ENCODE measurements at regions not wholly inside any gene's neighbourhood (a gene's known extent, or its start where the extent isn't known, plus 50 kb on each side); places are given as distances from the start of the nearest gene placed in this dataset.

DNA sequence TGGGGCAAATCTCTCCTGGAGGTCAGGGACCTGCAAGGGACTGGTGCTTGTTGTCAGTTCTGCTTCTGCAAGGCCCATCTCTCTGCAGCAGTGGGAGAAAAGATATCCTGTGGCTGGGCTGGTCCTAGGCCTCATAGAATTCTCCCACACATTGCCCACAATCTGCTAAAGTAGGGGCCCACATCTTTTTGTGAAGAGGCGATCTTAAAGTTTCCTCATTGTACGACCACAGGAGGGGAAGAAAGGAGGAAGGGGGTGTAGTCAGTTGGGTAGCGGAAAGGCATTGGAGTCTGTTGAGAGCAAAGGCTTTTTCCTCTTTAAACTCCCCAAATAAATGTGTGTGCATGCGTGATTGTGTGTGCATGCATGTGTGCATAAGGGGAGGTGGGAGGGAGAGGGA, 145.3 kb downstream of the SLC4A3 start:
- peaks cover 4% of the 10 kb centered on the region for H3K9me3 Mint-ChIP-seq
- H3K27ac Mint-ChIP-seq: no peak overlapping the region
- DNase-seq (ENCODE audit: extremely low spot score, unreplicated experiment): no peak
- peaks cover 20% of the 10 kb centered on the region for H3K27me3 Mint-ChIP-seq
- no peak overlapping the region for H3K4me3 Mint-ChIP-seq
- peaks cover 34% of the 10 kb centered on the region for H3K4me1 Mint-ChIP-seq (ENCODE audit: unreplicated experiment)
- H3K36me3 Mint-ChIP-seq: no peaks in the 10 kb centered on the region
- TF ChIP-seq, protein P1, sequence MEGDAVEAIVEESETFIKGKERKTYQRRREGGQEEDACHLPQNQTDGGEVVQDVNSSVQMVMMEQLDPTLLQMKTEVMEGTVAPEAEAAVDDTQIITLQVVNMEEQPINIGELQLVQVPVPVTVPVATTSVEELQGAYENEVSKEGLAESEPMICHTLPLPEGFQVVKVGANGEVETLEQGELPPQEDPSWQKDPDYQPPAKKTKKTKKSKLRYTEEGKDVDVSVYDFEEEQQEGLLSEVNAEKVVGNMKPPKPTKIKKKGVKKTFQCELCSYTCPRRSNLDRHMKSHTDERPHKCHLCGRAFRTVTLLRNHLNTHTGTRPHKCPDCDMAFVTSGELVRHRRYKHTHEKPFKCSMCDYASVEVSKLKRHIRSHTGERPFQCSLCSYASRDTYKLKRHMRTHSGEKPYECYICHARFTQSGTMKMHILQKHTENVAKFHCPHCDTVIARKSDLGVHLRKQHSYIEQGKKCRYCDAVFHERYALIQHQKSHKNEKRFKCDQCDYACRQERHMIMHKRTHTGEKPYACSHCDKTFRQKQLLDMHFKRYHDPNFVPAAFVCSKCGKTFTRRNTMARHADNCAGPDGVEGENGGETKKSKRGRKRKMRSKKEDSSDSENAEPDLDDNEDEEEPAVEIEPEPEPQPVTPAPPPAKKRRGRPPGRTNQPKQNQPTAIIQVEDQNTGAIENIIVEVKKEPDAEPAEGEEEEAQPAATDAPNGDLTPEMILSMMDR (conservative IDR thresholded peaks at IDR 0.05): no peak

DNA sequence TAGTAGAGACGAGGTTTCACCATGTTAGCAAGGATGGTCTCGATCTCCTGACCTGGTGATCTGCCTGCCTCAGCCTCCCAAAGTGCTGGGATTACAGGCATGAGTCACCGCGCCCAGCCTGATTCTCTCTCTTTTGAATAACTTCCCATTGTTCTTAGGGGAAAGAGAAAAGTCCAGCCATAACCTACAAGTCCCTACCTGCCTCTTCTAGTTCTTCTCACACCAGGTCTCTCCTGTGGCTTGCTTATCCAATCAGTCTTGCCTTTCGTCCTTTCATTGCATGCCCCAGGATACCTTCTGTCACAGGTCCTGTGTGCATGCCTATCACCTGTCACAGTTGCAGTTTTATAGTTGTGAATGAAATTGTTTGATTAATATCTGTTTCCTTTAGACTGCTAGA, 148.1 kb downstream of the SLC4A3 start:
- no peak for DNase-seq (ENCODE audit: extremely low spot score, unreplicated experiment)
- Mint-ChIP-seq H3K9me3 (peaks cover 4% of the 10 kb centered on the region), H3K4me1 (ENCODE audit: unreplicated experiment) (peaks cover 31% of the 10 kb centered on the region)

DNA sequence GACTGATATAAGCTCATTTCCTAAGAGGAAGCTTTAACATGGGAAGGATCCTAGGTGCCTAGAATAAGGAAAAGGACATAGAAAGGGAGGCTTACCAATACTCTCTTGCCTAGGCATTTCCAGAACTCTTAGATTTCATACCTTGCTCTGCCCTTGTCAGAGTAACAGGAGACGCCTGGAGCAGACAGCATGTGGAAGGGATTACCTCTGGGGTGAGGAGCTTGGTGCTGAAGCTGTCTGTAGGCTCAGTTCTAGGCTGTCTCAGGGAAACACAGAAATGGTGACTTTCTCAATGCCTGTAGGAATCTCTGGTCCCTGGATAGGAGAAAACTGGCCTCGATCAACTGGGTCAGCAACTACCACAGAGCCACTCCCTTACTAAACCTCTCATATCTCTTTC, 150.0 kb downstream of the SLC4A3 start:
- no peak for DNase-seq (ENCODE audit: extremely low spot score, unreplicated experiment)
- Mint-ChIP-seq H3K27me3 (peaks cover 25% of the 10 kb centered on the region), H3K9me3 (no peaks in the 10 kb centered on the region), H3K36me3 (no peaks in the 10 kb centered on the region), H3K4me3 (no peak overlapping the region), H3K27ac (no peak overlapping the region), H3K4me1 (ENCODE audit: unreplicated experiment) (peaks cover 25% of the 10 kb centered on the region)
- TF ChIP-seq, protein P1 (conservative IDR thresholded peaks at IDR 0.05): no peak

More for the DNA sequence above, 148.1 kb downstream of the SLC4A3 start:
- H3K27me3 Mint-ChIP-seq: peaks cover 25% of the 10 kb centered on the region
- no peaks in the 10 kb centered on the region for H3K36me3 Mint-ChIP-seq
- no peak overlapping the region for H3K4me3 Mint-ChIP-seq
- TF ChIP-seq, protein P1 (conservative IDR thresholded peaks at IDR 0.05): no peak
- H3K27ac Mint-ChIP-seq: no peak overlapping the region

DNA sequence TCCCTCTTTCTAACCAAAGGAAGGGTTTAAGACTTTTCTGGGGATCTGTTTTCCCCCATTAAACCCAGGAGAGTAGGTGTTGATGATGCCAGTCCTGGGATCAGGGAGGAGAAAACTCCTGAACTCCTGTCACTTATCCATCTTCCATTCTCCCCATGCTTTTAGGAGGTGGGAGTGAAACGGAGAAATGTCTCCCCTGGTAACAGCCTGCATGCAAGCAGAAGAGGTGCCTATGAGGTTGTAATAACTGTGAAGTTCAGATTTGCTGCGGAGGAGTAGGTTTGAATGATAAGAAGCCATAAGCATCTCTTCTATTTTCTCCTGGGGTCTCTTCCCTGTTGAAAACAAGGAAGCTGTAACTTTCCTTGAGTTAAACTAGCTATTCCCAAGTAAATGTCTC, 150.8 kb downstream of the SLC4A3 start:
- no peak for DNase-seq (ENCODE audit: extremely low spot score, unreplicated experiment)
- no peak overlapping the region for H3K27ac Mint-ChIP-seq
- TF ChIP-seq, protein P1 (conservative IDR thresholded peaks at IDR 0.05): no peak
- peaks cover 27% of the 10 kb centered on the region for H3K27me3 Mint-ChIP-seq
- H3K4me3 Mint-ChIP-seq: no peak overlapping the region
- peaks cover 17% of the 10 kb centered on the region for H3K4me1 Mint-ChIP-seq (ENCODE audit: unreplicated experiment)
- H3K9me3 Mint-ChIP-seq: no peaks in the 10 kb centered on the region
- H3K36me3 Mint-ChIP-seq: no peaks in the 10 kb centered on the region

DNA sequence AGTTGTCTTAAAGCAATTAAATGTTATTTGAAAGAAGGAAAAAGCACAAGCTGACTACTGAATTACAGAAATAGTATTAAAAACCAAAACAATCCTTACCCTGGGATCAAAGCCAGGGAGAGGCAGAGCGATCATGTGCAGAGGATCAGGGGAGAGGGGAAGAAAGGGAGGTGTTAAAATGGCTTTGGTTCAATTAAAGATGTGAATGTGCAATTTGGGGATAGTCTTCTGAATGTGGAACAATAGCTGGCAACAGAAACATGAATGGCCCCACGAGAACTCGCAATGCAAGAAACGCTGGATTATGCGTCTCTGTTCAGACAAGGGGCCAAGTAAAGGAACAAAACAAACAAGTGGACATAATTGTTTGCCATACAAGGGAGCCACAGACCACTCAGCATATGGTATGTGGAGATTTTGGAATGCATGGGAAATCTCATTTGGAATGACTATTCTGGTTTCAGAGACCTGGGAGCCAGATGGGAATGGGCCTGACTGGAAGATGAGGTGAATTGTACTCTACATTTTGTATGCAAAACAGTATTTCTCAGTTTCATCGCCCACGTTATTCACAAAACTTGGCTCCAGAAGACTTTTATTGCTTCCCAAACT, 155.4 kb downstream of the SLC4A3 start:
- no peak for DNase-seq (ENCODE audit: extremely low spot score, unreplicated experiment)
- Mint-ChIP-seq H3K27me3 (peaks cover 29% of the 10 kb centered on the region), H3K4me3 (no peak overlapping the region), H3K36me3 (no peaks in the 10 kb centered on the region), H3K4me1 (ENCODE audit: unreplicated experiment) (peaks cover 4% of the 10 kb centered on the region), H3K27ac (no peak overlapping the region), H3K9me3 (no peaks in the 10 kb centered on the region)
- TF ChIP-seq, protein P1 (conservative IDR thresholded peaks at IDR 0.05): no peak
